Activated T-cell treated with anti-CD3 and anti-CD28 coated beads, Interleukin-2, amount 50 U/mL, for 4 hours (primary cell): ENCODE measurements at regions not wholly inside any gene's neighbourhood (a gene's known extent, or its start where the extent isn't known, plus 50 kb on each side); places are given as distances from the start of the nearest gene placed in this dataset.
"Not testable (repeated sequence)": the region's sequence is repeated elsewhere in the genome, so short reads cannot be mapped to it uniquely, and the experiment has no call there.

Experiments used
- ATAC-seq, 2 donors: fragments of 200-7000 bp; cut with Tn5 transposase; one replicate each; pipeline ENCODE4 v1.10.0; 2021
- DNase-seq: peaks from one replicate; pipeline ENCODE4 v3.0.0-alpha.2; 2020
- H3K27me3 Mint-ChIP-seq: one replicate; pipeline ENCODE4 v1.8.0; 2021; ENCODE audit warnings: low read depth, mixed read lengths
- H3K36me3 Mint-ChIP-seq: one replicate; pipeline ENCODE4 v1.8.0; 2022; ENCODE audit warnings: mixed read lengths; ENCODE audit not compliant: insufficient read depth
- H3K4me1 Mint-ChIP-seq: one replicate; pipeline ENCODE4 v1.8.0; 2021; ENCODE audit warnings: low read depth, mixed read lengths
- H3K4me3 Mint-ChIP-seq: one replicate; pipeline ENCODE4 v1.8.0; 2021; ENCODE audit warnings: mild to moderate bottlenecking, moderate library complexity, mixed read lengths
- H3K9me3 Mint-ChIP-seq: one replicate; pipeline ENCODE4 v1.8.0; 2021; ENCODE audit warnings: mixed read lengths

GRCh38 chr16:14384745-14385144, 245.3 kb downstream of the PARN start:
- Mint-ChIP-seq H3K27me3 (no peaks in the 10 kb centered on the region), H3K9me3 (no peaks in the 10 kb centered on the region), H3K4me1 (no peaks in the 10 kb centered on the region), H3K4me3 (no peak overlapping the region), H3K36me3 (no peaks in the 10 kb centered on the region)
- DNase-seq (no peak), ATAC-seq (no peak)

- not testable (repeated sequence) for H3K9me3 Mint-ChIP-seq, H3K36me3 Mint-ChIP-seq, H3K4me1 Mint-ChIP-seq, DNase-seq, H3K27me3 Mint-ChIP-seq, H3K4me3 Mint-ChIP-seq, ATAC-seq
Measured at GRCh38 chr16:14383844-14384243, 246.2 kb downstream of the PARN start.

DNA sequence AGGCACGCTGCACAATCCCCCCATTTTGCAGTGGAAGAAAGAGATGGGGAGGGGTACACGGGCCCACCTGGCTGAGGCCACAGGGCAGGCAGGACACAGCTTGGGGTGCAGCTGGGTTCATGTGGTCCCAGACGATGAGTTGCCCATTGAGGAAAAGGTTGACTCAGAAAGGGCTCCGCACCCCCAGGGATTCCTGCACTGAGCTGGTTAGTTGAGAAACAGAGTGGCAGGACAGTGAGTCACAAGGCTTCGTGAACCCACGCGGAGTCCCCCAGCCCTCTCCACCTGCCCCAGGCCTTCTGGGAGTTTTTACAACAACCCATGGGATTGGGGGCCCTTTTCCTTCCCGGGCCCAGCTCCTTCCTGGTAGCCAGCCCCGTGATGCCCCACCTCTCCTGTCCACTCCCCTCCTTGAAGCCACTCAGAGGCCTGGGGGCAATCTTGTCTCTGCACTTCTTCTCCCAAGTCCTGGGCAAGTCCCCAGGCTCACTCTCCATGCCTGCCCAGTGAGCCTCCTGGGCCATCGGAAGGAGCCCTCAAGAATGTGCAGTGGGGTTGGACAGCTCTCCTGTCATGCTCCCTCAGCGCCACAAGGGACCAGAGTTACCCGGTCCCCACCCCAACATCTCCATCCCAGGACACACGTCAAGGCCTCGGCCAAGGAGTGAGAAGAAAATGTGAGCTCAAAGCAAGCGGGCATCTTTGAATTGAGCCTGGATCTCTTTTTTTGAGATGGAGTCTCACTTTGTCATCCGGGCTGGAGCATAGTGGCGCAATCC, 251.2 kb downstream of the PARN start:
- no peaks in the 10 kb centered on the region for H3K4me1 Mint-ChIP-seq
- no peak for ATAC-seq
- no peak overlapping the region for H3K4me3 Mint-ChIP-seq
- H3K36me3 Mint-ChIP-seq: no peaks in the 10 kb centered on the region
- DNase-seq: no peak
- no peaks in the 10 kb centered on the region for H3K27me3 Mint-ChIP-seq
- H3K9me3 Mint-ChIP-seq: no peaks in the 10 kb centered on the region

DNA sequence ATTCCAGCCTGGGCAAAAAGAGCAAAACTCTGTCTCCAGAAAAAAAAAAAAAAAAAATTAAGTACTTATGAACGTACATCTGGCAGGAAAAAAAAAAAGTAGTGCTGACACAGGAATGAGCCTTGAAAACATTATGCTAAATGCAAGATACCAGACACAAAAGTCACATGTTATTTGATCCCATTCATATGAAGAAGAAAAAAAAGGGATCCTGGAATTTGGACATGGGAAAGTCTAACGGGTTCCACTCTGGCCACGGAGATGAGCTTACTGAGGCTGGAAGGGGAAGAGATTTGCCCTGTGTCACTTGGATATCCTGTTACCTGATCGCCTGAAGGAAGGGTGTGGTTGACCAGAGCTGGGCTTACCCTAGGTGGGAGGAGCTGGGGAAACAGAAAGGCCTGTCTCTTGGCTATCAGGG, 251.9 kb downstream of the PARN start:
- no peak overlapping the region for H3K4me3 Mint-ChIP-seq
- H3K36me3 Mint-ChIP-seq: no peaks in the 10 kb centered on the region
- no peaks in the 10 kb centered on the region for H3K9me3 Mint-ChIP-seq
- H3K27me3 Mint-ChIP-seq: no peaks in the 10 kb centered on the region
- DNase-seq (no peak), ATAC-seq (no peak)
- H3K4me1 Mint-ChIP-seq: no peaks in the 10 kb centered on the region

DNA sequence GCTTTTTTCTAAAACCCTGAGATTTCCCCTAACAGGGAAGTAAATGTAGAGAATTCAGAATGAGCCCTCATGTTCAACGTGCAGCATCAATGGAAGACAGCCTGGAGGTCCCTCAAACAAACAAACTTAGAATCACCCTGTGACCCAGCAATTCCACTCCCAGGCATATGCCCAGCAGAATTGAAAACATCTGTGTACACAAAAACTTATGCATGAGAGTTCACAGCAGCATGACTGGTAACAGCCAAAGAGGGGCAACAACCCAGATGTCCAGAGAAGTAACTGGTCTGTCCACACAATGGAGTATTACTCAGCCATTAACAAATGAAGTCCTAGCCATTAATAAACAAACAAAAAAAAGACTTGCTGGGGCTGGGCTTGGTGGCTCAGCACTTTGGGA, 252.7 kb downstream of the PARN start:
- H3K36me3 Mint-ChIP-seq: no peaks in the 10 kb centered on the region
- no peaks in the 10 kb centered on the region for H3K4me1 Mint-ChIP-seq
- H3K27me3 Mint-ChIP-seq: no peaks in the 10 kb centered on the region
- H3K4me3 Mint-ChIP-seq: no peak overlapping the region
- DNase-seq (no peak), ATAC-seq (no peak)
- no peaks in the 10 kb centered on the region for H3K9me3 Mint-ChIP-seq

DNA sequence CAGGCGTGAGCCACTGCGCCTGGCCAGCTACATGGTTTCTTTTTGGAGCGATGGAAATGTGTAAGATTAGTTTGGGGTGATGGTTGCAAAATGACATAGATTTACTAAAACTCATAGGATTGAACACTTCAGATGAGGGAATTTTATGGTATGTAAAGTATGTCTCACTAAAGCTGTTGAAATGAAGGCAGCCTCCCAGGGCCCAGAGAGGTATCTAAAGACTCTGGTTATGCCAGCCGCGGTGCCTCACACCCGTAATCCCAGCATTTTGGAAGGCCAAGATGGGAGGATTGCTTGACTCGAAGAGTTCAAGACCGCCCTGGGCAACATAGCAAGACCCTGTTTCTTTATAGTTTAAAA, 254.9 kb downstream of the PARN start:
- Mint-ChIP-seq H3K9me3 (no peaks in the 10 kb centered on the region), H3K4me1 (no peaks in the 10 kb centered on the region), H3K36me3 (no peaks in the 10 kb centered on the region), H3K4me3 (no peak overlapping the region), H3K27me3 (no peaks in the 10 kb centered on the region)
- DNase-seq (no peak), ATAC-seq (no peak)

DNA sequence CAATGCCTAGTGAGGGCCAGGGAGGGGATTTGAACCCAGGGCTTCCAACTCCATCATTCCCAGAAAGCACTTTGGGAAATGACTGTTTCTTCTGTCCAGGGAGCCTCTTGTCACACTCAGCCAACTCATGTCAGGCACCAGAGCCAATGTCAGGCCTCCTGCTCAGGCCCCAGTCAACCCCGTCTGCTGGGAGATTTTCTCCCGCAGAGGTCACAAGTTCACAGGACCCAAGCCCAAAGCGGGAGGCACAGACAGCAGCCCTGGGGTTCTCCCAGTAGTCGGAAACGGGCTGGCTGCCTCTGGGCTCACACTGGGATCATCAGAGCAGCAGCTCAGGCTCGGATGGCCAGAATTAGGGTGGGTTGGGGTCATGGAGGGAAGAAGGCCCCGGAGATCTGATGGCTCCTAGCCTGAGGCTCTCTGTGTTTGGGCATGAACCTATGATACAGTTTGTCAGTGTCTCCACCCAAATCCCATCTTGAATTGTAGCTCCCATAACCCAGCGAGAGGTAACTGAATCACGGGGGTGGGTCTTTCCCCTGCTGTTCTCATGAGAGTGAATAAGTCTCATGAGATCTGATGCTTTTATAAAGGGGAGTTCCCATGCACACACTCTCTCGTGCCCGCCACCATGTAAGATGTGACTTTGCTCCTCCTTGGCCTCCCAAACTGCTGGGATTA, 255.5 kb downstream of the PARN start:
- ATAC-seq (no peak), DNase-seq (no peak)
- no peaks in the 10 kb centered on the region for H3K36me3 Mint-ChIP-seq
- H3K9me3 Mint-ChIP-seq: no peaks in the 10 kb centered on the region
- H3K27me3 Mint-ChIP-seq: no peaks in the 10 kb centered on the region
- H3K4me3 Mint-ChIP-seq: no peak overlapping the region
- H3K4me1 Mint-ChIP-seq: no peaks in the 10 kb centered on the region

DNA sequence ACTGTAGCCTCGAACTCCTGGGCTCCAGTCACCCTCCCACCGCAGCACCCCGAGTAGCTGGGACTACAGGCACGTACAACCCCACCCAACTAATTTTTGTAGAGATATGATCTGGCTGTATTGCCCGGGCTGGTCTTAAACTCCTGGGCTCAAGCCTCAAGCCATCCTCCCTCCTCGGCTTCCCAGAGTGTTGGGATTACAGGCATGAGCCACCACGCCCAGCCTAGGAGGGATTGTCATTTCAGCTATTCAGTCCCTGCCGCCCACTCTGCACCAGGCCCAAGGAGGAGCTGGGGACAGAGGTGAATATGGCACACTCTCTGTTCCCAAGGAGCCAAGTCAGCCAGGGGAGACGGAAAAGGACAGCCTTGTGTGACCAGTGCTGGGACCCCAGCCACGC, 256.2 kb downstream of the PARN start:
- H3K9me3 Mint-ChIP-seq: no peaks in the 10 kb centered on the region
- H3K36me3 Mint-ChIP-seq: no peaks in the 10 kb centered on the region
- ATAC-seq (no peak), DNase-seq (no peak)
- H3K4me1 Mint-ChIP-seq: no peaks in the 10 kb centered on the region
- H3K4me3 Mint-ChIP-seq: no peak overlapping the region
- H3K27me3 Mint-ChIP-seq: no peaks in the 10 kb centered on the region

- Mint-ChIP-seq H3K9me3 (no peaks in the 10 kb centered on the region), H3K4me1 (no peaks in the 10 kb centered on the region), H3K36me3 (no peaks in the 10 kb centered on the region), H3K4me3 (no peak overlapping the region), H3K27me3 (no peaks in the 10 kb centered on the region)
- no peak for DNase-seq
- ATAC-seq: no peak
Measured at GRCh38 chr16:14373406-14373805, 256.7 kb downstream of the PARN start.

GRCh38 chr16:14372471-14372870, 257.6 kb downstream of the PARN start:
- Mint-ChIP-seq H3K4me1 (no peaks in the 10 kb centered on the region), H3K9me3 (no peaks in the 10 kb centered on the region)
- no peak for DNase-seq

GRCh38 chr16:14371778-14372431, 258.2 kb downstream of the PARN start:
- no peaks in the 10 kb centered on the region for H3K27me3 Mint-ChIP-seq
- H3K36me3 Mint-ChIP-seq: no peaks in the 10 kb centered on the region
- H3K4me1 Mint-ChIP-seq: no peaks in the 10 kb centered on the region
- no peak overlapping the region for H3K4me3 Mint-ChIP-seq
- ATAC-seq (no peak), DNase-seq (no peak)
- H3K9me3 Mint-ChIP-seq: no peaks in the 10 kb centered on the region

More at GRCh38 chr16:14372471-14372870, 257.6 kb downstream of the PARN start:
- ATAC-seq: no peak
- H3K36me3 Mint-ChIP-seq: no peaks in the 10 kb centered on the region
- H3K4me3 Mint-ChIP-seq: no peak overlapping the region
- H3K27me3 Mint-ChIP-seq: no peaks in the 10 kb centered on the region

- no peak overlapping the region for H3K4me3 Mint-ChIP-seq
- no peaks in the 10 kb centered on the region for H3K4me1 Mint-ChIP-seq
- no peaks in the 10 kb centered on the region for H3K9me3 Mint-ChIP-seq
- ATAC-seq (no peak), DNase-seq (no peak)
- no peaks in the 10 kb centered on the region for H3K36me3 Mint-ChIP-seq
- H3K27me3 Mint-ChIP-seq: no peaks in the 10 kb centered on the region
Measured at GRCh38 chr16:14370736-14371234, 259.3 kb downstream of the PARN start.

GRCh38 chr16:14369734-14370598, 260.1 kb downstream of the PARN start:
- no peak for ATAC-seq
- no peaks in the 10 kb centered on the region for H3K9me3 Mint-ChIP-seq
- H3K27me3 Mint-ChIP-seq: no peaks in the 10 kb centered on the region
- no peaks in the 10 kb centered on the region for H3K4me1 Mint-ChIP-seq
- no peaks in the 10 kb centered on the region for H3K36me3 Mint-ChIP-seq
- DNase-seq: no peak
- no peak overlapping the region for H3K4me3 Mint-ChIP-seq

DNA sequence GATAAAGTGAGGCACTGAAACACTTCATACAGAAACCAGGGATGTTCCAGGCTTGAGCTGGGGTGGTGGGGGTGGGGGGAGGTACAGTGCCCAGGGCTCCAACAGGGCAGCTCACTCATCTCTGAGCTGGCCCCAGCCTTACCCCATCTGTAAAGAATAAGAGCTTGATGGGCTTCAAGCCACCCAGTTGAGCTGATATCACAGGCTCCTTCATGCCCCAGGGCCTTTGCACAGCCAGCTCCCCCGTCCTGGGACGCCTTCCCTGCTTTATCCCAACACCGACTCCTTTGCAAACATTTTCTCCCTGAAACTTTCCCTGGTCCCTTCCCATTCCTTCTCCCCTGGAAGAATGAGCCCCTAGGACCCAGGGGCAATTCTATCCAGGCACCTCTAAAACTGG, 261.7 kb downstream of the PARN start:
- DNase-seq (no peak), ATAC-seq (no peak)
- no peaks in the 10 kb centered on the region for H3K4me1 Mint-ChIP-seq
- H3K9me3 Mint-ChIP-seq: no peaks in the 10 kb centered on the region
- no peaks in the 10 kb centered on the region for H3K27me3 Mint-ChIP-seq
- H3K36me3 Mint-ChIP-seq: no peaks in the 10 kb centered on the region
- no peak overlapping the region for H3K4me3 Mint-ChIP-seq
